ENCODE measurements at regions not wholly inside any gene's neighbourhood (a gene's known extent, or its start where the extent isn't known, plus 50 kb on each side); places are given as distances from the start of the nearest gene placed in this dataset.
A peak's percentile ranks its signal among the peaks of the same experiment; 100 is the strongest.

DNA sequence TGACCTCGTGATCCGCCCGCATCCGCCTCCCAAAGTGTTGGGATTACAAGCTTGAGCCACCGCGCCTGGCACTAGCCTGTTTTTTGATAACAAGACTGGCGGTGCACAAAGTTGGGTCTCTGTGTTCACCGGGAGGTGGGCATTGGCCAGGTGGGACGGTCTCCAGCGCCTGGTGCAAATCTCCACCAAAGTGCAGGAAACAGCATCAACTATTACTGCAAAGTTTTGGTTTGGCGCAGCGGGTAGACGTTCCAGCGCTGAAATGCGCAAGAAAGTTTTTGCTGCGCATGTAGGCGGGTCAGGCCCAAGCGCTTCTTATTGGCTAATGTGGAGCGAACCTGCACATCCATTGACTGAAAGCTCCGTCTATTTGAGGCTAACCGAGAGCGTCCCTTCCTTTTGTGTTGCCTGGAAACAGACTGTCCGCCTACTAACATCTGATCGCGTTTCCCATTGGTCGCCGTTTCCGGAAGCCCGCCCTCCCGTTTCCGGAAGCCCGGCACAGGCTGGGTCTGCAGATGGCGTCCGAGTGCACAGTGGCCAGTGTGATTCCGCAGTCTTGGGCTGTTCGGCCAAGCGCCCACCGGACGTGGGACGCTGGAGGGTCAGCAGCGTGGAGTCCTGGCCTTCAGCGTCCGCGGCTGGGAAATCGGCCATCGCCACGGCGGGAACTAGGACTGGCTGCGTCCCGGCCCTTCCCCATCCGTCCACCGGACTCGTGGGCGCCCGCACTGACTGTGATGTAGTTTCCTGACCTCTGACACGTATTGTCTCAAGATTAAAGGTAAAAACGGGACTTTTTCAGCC lies 53.3 kb upstream of the ZNF527 start:
- TF ChIP-seq, protein P1, sequence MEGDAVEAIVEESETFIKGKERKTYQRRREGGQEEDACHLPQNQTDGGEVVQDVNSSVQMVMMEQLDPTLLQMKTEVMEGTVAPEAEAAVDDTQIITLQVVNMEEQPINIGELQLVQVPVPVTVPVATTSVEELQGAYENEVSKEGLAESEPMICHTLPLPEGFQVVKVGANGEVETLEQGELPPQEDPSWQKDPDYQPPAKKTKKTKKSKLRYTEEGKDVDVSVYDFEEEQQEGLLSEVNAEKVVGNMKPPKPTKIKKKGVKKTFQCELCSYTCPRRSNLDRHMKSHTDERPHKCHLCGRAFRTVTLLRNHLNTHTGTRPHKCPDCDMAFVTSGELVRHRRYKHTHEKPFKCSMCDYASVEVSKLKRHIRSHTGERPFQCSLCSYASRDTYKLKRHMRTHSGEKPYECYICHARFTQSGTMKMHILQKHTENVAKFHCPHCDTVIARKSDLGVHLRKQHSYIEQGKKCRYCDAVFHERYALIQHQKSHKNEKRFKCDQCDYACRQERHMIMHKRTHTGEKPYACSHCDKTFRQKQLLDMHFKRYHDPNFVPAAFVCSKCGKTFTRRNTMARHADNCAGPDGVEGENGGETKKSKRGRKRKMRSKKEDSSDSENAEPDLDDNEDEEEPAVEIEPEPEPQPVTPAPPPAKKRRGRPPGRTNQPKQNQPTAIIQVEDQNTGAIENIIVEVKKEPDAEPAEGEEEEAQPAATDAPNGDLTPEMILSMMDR (conservative IDR thresholded peaks at IDR 0.05): 0 out of 2 replicates have a peak, but pooled peaks have one; percentile 15
- TF ChIP-seq EZH2 (IDR thresholded peaks at IDR 0.05; ENCODE audit: low read depth): no peak
